22Rv1 (cell line): ENCODE measurements at regions not wholly inside any gene's neighbourhood (a gene's known extent, or its start where the extent isn't known, plus 50 kb on each side); places are given as distances from the start of the nearest gene placed in this dataset.

Source experiments
- H3K27ac ChIP-seq: fragments of 450-650 bp; 2 replicates; pipeline ENCODE4 v1.5.1; 2017
- CTCF ChIP-seq: fragments of 450-650 bp; IDR thresholded peaks from 2 replicates; pipeline ENCODE4 v1.5.1; 2017; ENCODE audit warnings: mild to moderate bottlenecking
- ZFX ChIP-seq: fragments of 450-650 bp; IDR thresholded peaks from 2 replicates; pipeline ENCODE4 v1.6.1; 2017; ENCODE audit warnings: antibody characterized with exemption, borderline replicate concordance

GRCh38 chr2:161076936-161077335, 83.3 kb upstream of the TANK start:
- no peak for TF ChIP-seq CTCF
- no peak for TF ChIP-seq ZFX
- H3K27ac ChIP-seq: no peak overlapping the region

- no peak for TF ChIP-seq ZFX
- H3K27ac ChIP-seq: no peak overlapping the region
Observed at GRCh38 chr2:161077367-161078210, 82.6 kb upstream of the TANK start.

GRCh38 chr2:161078211-161078539, 82.1 kb upstream of the TANK start:
- TF ChIP-seq ZFX (no peak), CTCF (no peak)
- H3K27ac ChIP-seq: no peak overlapping the region

GRCh38 chr2:161085149-161085548, 75.1 kb upstream of the TANK start:
- TF ChIP-seq CTCF (no peak), ZFX (no peak)
- H3K27ac ChIP-seq: no peak overlapping the region

GRCh38 chr2:161088658-161089350, 71.4 kb upstream of the TANK start:
- TF ChIP-seq CTCF (no peak), ZFX (no peak)
- no peak overlapping the region for H3K27ac ChIP-seq

- no peak for TF ChIP-seq CTCF
- no peak for TF ChIP-seq ZFX
- H3K27ac ChIP-seq: no peak overlapping the region
Observed at GRCh38 chr2:161090411-161090810, 69.8 kb upstream of the TANK start.

- TF ChIP-seq ZFX (no peak), CTCF (no peak)
- no peak overlapping the region for H3K27ac ChIP-seq
Observed at GRCh38 chr2:161095314-161095713, 64.9 kb upstream of the TANK start.
